H9 (cell line): ENCODE measurements at regions not wholly inside any gene's neighbourhood (a gene's known extent, or its start where the extent isn't known, plus 50 kb on each side); places are given as distances from the start of the nearest gene placed in this dataset.

Experiments
- DNase-seq: peaks from one replicate; pipeline ENCODE4 v3.0.0-alpha.2; 2017
- H2AFZ ChIP-seq: one replicate; pipeline ENCODE4 v1.6.1; 2013; ENCODE audit warnings: mild to moderate bottlenecking, low read length, control low read depth, moderate library complexity
- H2AK5ac ChIP-seq: 2 replicates; pipeline ENCODE4 v1.6.1; 2013; ENCODE audit warnings: low read length, control low read depth, mixed read lengths; ENCODE audit not compliant: insufficient read length
- H2BK120ac ChIP-seq: one replicate; pipeline ENCODE4 v1.6.1; 2013; ENCODE audit warnings: low read depth, mild to moderate bottlenecking, low read length, control low read depth, inconsistent platforms; ENCODE audit not compliant: poor library complexity, severe bottlenecking
- H2BK12ac ChIP-seq: 2 replicates; pipeline ENCODE4 v1.6.1; 2013; ENCODE audit warnings: low read length, control low read depth, mixed read lengths, low read depth; ENCODE audit not compliant: insufficient read length
- H2BK15ac ChIP-seq: 2 replicates; pipeline ENCODE4 v1.6.1; 2013; ENCODE audit warnings: low read depth, low read length, control low read depth
- H2BK20ac ChIP-seq: one replicate; pipeline ENCODE4 v1.6.1; 2013; ENCODE audit warnings: low read depth, mild to moderate bottlenecking, low read length, control low read depth, inconsistent platforms; ENCODE audit not compliant: poor library complexity, severe bottlenecking
- H2BK5ac ChIP-seq: 2 replicates; pipeline ENCODE4 v1.6.1; 2013; ENCODE audit warnings: low read length, control low read depth, mixed read lengths; ENCODE audit not compliant: insufficient read length
- H3K14ac ChIP-seq: 2 replicates; pipeline ENCODE4 v1.6.1; 2013; ENCODE audit warnings: low read length, control low read depth; ENCODE audit not compliant: insufficient read depth
- H3K18ac ChIP-seq: 2 replicates; pipeline ENCODE4 v1.6.1; 2013; ENCODE audit warnings: low read depth, mild to moderate bottlenecking, mixed read lengths, low read length, control low read depth; ENCODE audit not compliant: insufficient read length
- H3K23ac ChIP-seq: 2 replicates; pipeline ENCODE4 v1.6.1; 2013; ENCODE audit warnings: low read length, control low read depth, mixed read lengths, low read depth; ENCODE audit not compliant: insufficient read length
- H3K23me2 ChIP-seq: 2 replicates; pipeline ENCODE4 v1.6.1; 2013; ENCODE audit warnings: low read depth, mild to moderate bottlenecking, mixed read lengths, low read length, control low read depth; ENCODE audit not compliant: insufficient read length, poor library complexity, severe bottlenecking
- H3K27ac ChIP-seq: 2 replicates; pipeline ENCODE4 v1.5.1; 2013; ENCODE audit warnings: low read length, control low read depth, mixed read lengths, low read depth; ENCODE audit not compliant: insufficient read length
- H3K27me3 ChIP-seq: 2 replicates; pipeline ENCODE4 v1.6.1; 2013; ENCODE audit warnings: low read length, control low read depth, inconsistent platforms; ENCODE audit not compliant: insufficient read depth
- H3K4ac ChIP-seq: 2 replicates; pipeline ENCODE4 v1.6.1; 2013; ENCODE audit warnings: low read depth, mild to moderate bottlenecking, control low read depth, inconsistent platforms, low read length, moderate library complexity
- H3K4me1 ChIP-seq: 2 replicates; pipeline ENCODE4 v1.6.1; 2013; ENCODE audit warnings: low read length, control low read depth, inconsistent platforms; ENCODE audit not compliant: insufficient read depth
- H3K4me2 ChIP-seq: 2 replicates; pipeline ENCODE4 v1.6.1; 2013; ENCODE audit warnings: low read length, control low read depth, mixed read lengths; ENCODE audit not compliant: insufficient read length, insufficient read depth
- H3K56ac ChIP-seq: 2 replicates; pipeline ENCODE4 v1.6.1; 2013; ENCODE audit warnings: low read depth, mild to moderate bottlenecking, mixed read lengths, low read length, control low read depth; ENCODE audit not compliant: insufficient read length
- H3K79me1 ChIP-seq: 2 replicates; pipeline ENCODE4 v1.6.1; 2013; ENCODE audit warnings: low read depth, mild to moderate bottlenecking, moderate library complexity, low read length, control low read depth, inconsistent platforms; ENCODE audit not compliant: insufficient read depth, poor library complexity, severe bottlenecking
- H3K79me2 ChIP-seq: 2 replicates; pipeline ENCODE4 v1.6.1; 2013; ENCODE audit warnings: low read length, control low read depth, inconsistent platforms; ENCODE audit not compliant: insufficient read depth
- H3K9ac ChIP-seq: 2 replicates; pipeline ENCODE4 v1.6.1; 2013; ENCODE audit warnings: low read length, control low read depth, mixed read lengths; ENCODE audit not compliant: insufficient read length; ENCODE audit errors: extremely low read depth
- H3K9me3 ChIP-seq: one replicate; pipeline ENCODE4 v1.6.1; 2013; ENCODE audit warnings: low read depth, low read length, inconsistent platforms; ENCODE audit not compliant: control insufficient read depth
- H3T11ph ChIP-seq: one replicate; pipeline ENCODE4 v1.6.1; 2013; ENCODE audit warnings: mild to moderate bottlenecking, low read length, control low read depth, inconsistent platforms
- H4K20me1 ChIP-seq: one replicate; pipeline ENCODE4 v1.6.1; 2013; ENCODE audit not compliant: control insufficient read depth, insufficient read length, insufficient read depth
- H4K5ac ChIP-seq: 2 replicates; pipeline ENCODE4 v1.6.1; 2013; ENCODE audit warnings: low read depth, mild to moderate bottlenecking, mixed read lengths, low read length, control low read depth; ENCODE audit not compliant: insufficient read length
- H4K8ac ChIP-seq: replicated peaks from 2 replicates; pipeline ENCODE4 v1.6.1; 2013; ENCODE audit warnings: low read length, control low read depth, mixed read lengths, low read depth; ENCODE audit not compliant: insufficient read length
- H4K91ac ChIP-seq: 2 replicates; pipeline ENCODE4 v1.6.1; 2013; ENCODE audit warnings: low read depth, mild to moderate bottlenecking, moderate library complexity, mixed read lengths, low read length, control low read depth; ENCODE audit not compliant: insufficient read length
- H3K27ac Mint-ChIP-seq, 3 experiments: 2 replicates in 2 of 3; 3 replicates in 1 of 3; pipeline ENCODE4 v1.8.0; 2020 to 2021; ENCODE audit warnings: mixed read lengths in 3 of 3, mild to moderate bottlenecking in 1 of 3, moderate library complexity in 1 of 3
- H3K27me3 Mint-ChIP-seq: 2 replicates; pipeline ENCODE4 v1.8.0; 2021; ENCODE audit warnings: low read depth, mild to moderate bottlenecking, moderate library complexity, mixed read lengths
- H3K36me3 Mint-ChIP-seq, 3 experiments: 2 replicates in 2 of 3; 3 replicates in 1 of 3; pipeline ENCODE4 v1.8.0; 2020 to 2021; ENCODE audit warnings: low read depth in 3 of 3, mixed read lengths in 3 of 3; ENCODE audit not compliant: insufficient read depth in 1 of 3
- H3K4me1 Mint-ChIP-seq, 2 experiments: 2 replicates each; pipeline ENCODE4 v1.8.0; 2020; ENCODE audit warnings: mixed read lengths in 2 of 2
- H3K4me3 Mint-ChIP-seq, 2 experiments: 2 replicates in 1 of 2; 3 replicates in 1 of 2; pipeline ENCODE4 v1.8.0; 2020 to 2021; ENCODE audit warnings: mild to moderate bottlenecking in 2 of 2, mixed read lengths in 2 of 2, moderate library complexity in 1 of 2
- H3K9me3 Mint-ChIP-seq, 2 experiments: 2 replicates in 1 of 2; 3 replicates in 1 of 2; pipeline ENCODE4 v1.8.0; 2020; ENCODE audit warnings: mild to moderate bottlenecking in 2 of 2, mixed read lengths in 2 of 2, moderate library complexity in 1 of 2
- WGBS: extraction: QIAGEN DNeasy Blood & Tissue Kit; methylation state at CpG from one replicate; pipeline ENCODE4 v1.1.7; 2013; ENCODE audit warnings: missing lambda C conversion rate, low lambda C conversion rate, mixed read lengths; ENCODE audit not compliant: insufficient read length; ENCODE audit errors: extremely low coverage; 5-methylcytosine and 5-hydroxymethylcytosine counted together
- TF ChIP-seq, protein P1 (sequence below): fragments of 200-600 bp; sonication (generic); conservative IDR thresholded peaks from 3 replicates; pipeline ENCODE4 v1.8.0; 2021; ENCODE audit warnings: antibody characterized with exemption, mild to moderate bottlenecking

DNA sequence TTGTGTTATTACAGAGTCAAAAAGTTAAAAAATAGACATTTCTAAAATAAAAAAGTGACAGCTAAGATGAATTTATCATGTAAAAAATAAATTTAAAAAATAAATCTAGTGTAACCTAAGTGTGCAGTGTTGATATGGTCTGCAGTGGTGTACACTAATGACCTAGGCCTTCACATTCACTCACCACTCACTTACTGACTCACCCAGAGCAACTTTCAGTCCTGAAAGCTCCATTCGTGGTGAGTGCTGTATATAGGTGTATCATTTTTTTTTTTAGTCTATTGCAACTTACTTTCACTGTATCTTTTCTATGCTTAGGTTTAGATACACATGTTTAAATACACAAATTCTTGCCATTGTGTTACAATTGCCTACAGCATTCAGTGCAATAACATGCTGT lies 459.4 kb upstream of the ROBO1 start:
- Histone ChIP-seq H2BK20ac (no peak overlapping the region), H2BK12ac (no peak overlapping the region), H2BK5ac (no peak overlapping the region), H3K56ac (no peak overlapping the region), H3K79me1 (no peaks in the 10 kb centered on the region), H3K4ac (no peak overlapping the region), H2AFZ (no peak overlapping the region), H3K23me2 (no peaks in the 10 kb centered on the region), H3K79me2 (no peaks in the 10 kb centered on the region), H3K23ac (no peak overlapping the region), H3K4me1 (no peaks in the 10 kb centered on the region), H4K91ac (no peak overlapping the region), H3K4me2 (no peak overlapping the region), H3K27me3 (no peaks in the 10 kb centered on the region), H4K5ac (no peak overlapping the region), H3K18ac (no peak overlapping the region), H3K27ac (no peak overlapping the region), H2BK120ac (no peak overlapping the region), H3K14ac (no peak overlapping the region), H4K8ac (no peak overlapping the region), H3K9ac (no peak overlapping the region), H2BK15ac (no peak overlapping the region), H3K9me3 (no peaks in the 10 kb centered on the region), H4K20me1 (no peaks in the 10 kb centered on the region), H3T11ph (no peak overlapping the region), H2AK5ac (no peak overlapping the region)
- DNase-seq, result no peak
- WGBS, result no CpG with 5 or more reads among the region's 1 CpG
- Mint-ChIP-seq H3K9me3 (peaks cover 7 to 8% of the 10 kb centered on the region in 2 experiments), H3K4me3 (no peak overlapping the region), H3K27me3 (no peaks in the 10 kb centered on the region), H3K27ac (no peak overlapping the region), H3K36me3 (peaks cover 0 to 8% (median 0%) of the 10 kb centered on the region in 3 experiments; a peak in 4 of 7 replicates), H3K4me1 (no peaks in the 10 kb centered on the region)
- TF ChIP-seq, protein P1, sequence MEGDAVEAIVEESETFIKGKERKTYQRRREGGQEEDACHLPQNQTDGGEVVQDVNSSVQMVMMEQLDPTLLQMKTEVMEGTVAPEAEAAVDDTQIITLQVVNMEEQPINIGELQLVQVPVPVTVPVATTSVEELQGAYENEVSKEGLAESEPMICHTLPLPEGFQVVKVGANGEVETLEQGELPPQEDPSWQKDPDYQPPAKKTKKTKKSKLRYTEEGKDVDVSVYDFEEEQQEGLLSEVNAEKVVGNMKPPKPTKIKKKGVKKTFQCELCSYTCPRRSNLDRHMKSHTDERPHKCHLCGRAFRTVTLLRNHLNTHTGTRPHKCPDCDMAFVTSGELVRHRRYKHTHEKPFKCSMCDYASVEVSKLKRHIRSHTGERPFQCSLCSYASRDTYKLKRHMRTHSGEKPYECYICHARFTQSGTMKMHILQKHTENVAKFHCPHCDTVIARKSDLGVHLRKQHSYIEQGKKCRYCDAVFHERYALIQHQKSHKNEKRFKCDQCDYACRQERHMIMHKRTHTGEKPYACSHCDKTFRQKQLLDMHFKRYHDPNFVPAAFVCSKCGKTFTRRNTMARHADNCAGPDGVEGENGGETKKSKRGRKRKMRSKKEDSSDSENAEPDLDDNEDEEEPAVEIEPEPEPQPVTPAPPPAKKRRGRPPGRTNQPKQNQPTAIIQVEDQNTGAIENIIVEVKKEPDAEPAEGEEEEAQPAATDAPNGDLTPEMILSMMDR, result no peak
